Neuronal stem cell (in vitro differentiated cells): ENCODE measurements at regions not wholly inside any gene's neighbourhood (a gene's known extent, or its start where the extent isn't known, plus 50 kb on each side); places are given as distances from the start of the nearest gene placed in this dataset.

Source experiments
- DNase-seq: peaks from one replicate; pipeline ENCODE4 v3.0.0-alpha.2; 2013; ENCODE audit warnings: low spot score
- H2AFZ ChIP-seq: one replicate; pipeline ENCODE4 v1.6.1; 2013; ENCODE audit warnings: mild to moderate bottlenecking, low read length, inconsistent platforms
- H2AK5ac ChIP-seq: 2 replicates; pipeline ENCODE4 v1.6.1; 2013; ENCODE audit warnings: low read depth, mild to moderate bottlenecking, inconsistent platforms, low read length, moderate library complexity, mixed read lengths
- H2BK120ac ChIP-seq: 2 replicates; pipeline ENCODE4 v1.6.1; 2013; ENCODE audit warnings: low read depth, mild to moderate bottlenecking, inconsistent platforms, low read length, moderate library complexity, mixed read lengths
- H2BK12ac ChIP-seq: one replicate; pipeline ENCODE4 v1.6.1; 2013; ENCODE audit warnings: low read length, inconsistent platforms
- H2BK15ac ChIP-seq: 2 replicates; pipeline ENCODE4 v1.6.1; 2013; ENCODE audit warnings: mild to moderate bottlenecking, low read length, inconsistent platforms, mixed read lengths
- H2BK5ac ChIP-seq: one replicate; pipeline ENCODE4 v1.6.1; 2013; ENCODE audit warnings: inconsistent platforms, mild to moderate bottlenecking, low read length, moderate library complexity
- H3K14ac ChIP-seq: one replicate; pipeline ENCODE4 v1.6.1; 2013; ENCODE audit warnings: low read length, inconsistent platforms
- H3K18ac ChIP-seq: 2 replicates; pipeline ENCODE4 v1.6.1; 2013; ENCODE audit warnings: low read length, inconsistent platforms
- H3K23ac ChIP-seq: 2 replicates; pipeline ENCODE4 v1.6.1; 2013; ENCODE audit warnings: low read depth, mild to moderate bottlenecking, mixed read lengths, low read length, inconsistent platforms; ENCODE audit not compliant: poor library complexity
- H3K27ac ChIP-seq: replicated peaks from 3 replicates; pipeline ENCODE4 v1.5.1; 2013; ENCODE audit warnings: low read length, inconsistent platforms
- H3K27me3 ChIP-seq, 3 experiments: 2 replicates each; pipeline ENCODE4 v1.6.1; 2013; ENCODE audit warnings: low read length in 3 of 3, mild to moderate bottlenecking in 2 of 3, inconsistent platforms in 1 of 3, low read depth in 1 of 3, mixed read lengths in 1 of 3, moderate library complexity in 1 of 3; ENCODE audit not compliant: control insufficient read depth in 3 of 3, insufficient read depth in 3 of 3
- H3K36me3 ChIP-seq, 2 donors: replicated peaks in 1 of 2; 2 replicates each; pipeline ENCODE4 v1.6.1; 2013; ENCODE audit warnings: low read length in 2 of 2; ENCODE audit not compliant: control insufficient read depth in 2 of 2, insufficient read depth in 2 of 2
- H3K4ac ChIP-seq: 2 replicates; pipeline ENCODE4 v1.6.1; 2013; ENCODE audit warnings: inconsistent platforms, mild to moderate bottlenecking, low read length, moderate library complexity
- H3K4me1 ChIP-seq, 2 donors: 1 replicate in 1 of 2; 2 replicates in 1 of 2; pipeline ENCODE4 v1.6.1; 2013; ENCODE audit warnings: low read length in 2 of 2, low read depth in 1 of 2; ENCODE audit not compliant: control insufficient read depth in 2 of 2, insufficient read depth in 1 of 2
- H3K4me2 ChIP-seq: one replicate; pipeline ENCODE4 v1.6.1; 2013; ENCODE audit warnings: mild to moderate bottlenecking, low read length, inconsistent platforms; ENCODE audit not compliant: insufficient read depth, poor library complexity, severe bottlenecking
- H3K4me3 ChIP-seq, 2 donors: 2 replicates each; pipeline ENCODE4 v1.5.1; 2013; ENCODE audit warnings: low read length in 2 of 2, mild to moderate bottlenecking in 2 of 2, inconsistent platforms in 1 of 2, moderate library complexity in 1 of 2
- H3K79me1 ChIP-seq: one replicate; pipeline ENCODE4 v1.6.1; 2013; ENCODE audit warnings: low read depth, mild to moderate bottlenecking, inconsistent platforms, low read length, moderate library complexity
- H3K9ac ChIP-seq: one replicate; pipeline ENCODE4 v1.6.1; 2013; ENCODE audit warnings: mild to moderate bottlenecking, low read depth, low read length, inconsistent platforms; ENCODE audit not compliant: poor library complexity
- H3K9me3 ChIP-seq, 2 donors: replicated peaks in 1 of 2; 2 replicates each; pipeline versions ENCODE3 to v1.6.1; 2013; ENCODE audit warnings: low read length in 2 of 2, mild to moderate bottlenecking in 2 of 2, inconsistent platforms in 1 of 2, low read depth in 1 of 2, mixed read lengths in 1 of 2, moderate library complexity in 1 of 2; ENCODE audit not compliant: control insufficient read depth in 2 of 2, insufficient read depth in 1 of 2
- H4K8ac ChIP-seq: one replicate; pipeline ENCODE4 v1.6.1; 2013; ENCODE audit warnings: low read depth, mild to moderate bottlenecking, inconsistent platforms, low read length, moderate library complexity
- H4K91ac ChIP-seq: one replicate; pipeline ENCODE4 v1.6.1; 2013; ENCODE audit warnings: low read length, low read depth, mild to moderate bottlenecking, inconsistent platforms; ENCODE audit not compliant: poor library complexity
- WGBS, 2 donors: extraction: QIAGEN DNeasy Blood & Tissue Kit; methylation state at CpG; one replicate each; pipeline ENCODE4 v1.1.7; 2013; ENCODE audit warnings: missing lambda C conversion rate in 2 of 2, mixed read lengths in 1 of 2; ENCODE audit not compliant: insufficient read length in 2 of 2, insufficient replicate concordance in 1 of 2; ENCODE audit errors: extremely low coverage in 2 of 2; 5-methylcytosine and 5-hydroxymethylcytosine counted together

GRCh38 chr9:2418619-2419018 lies 203.0 kb upstream of the VLDLR start:
- H3K36me3 ChIP-seq = no peaks in the 10 kb centered on the region
- peaks cover 10 to 18% of the 10 kb centered on the region in 2 donors for H3K4me1 ChIP-seq
- no peak overlapping the region for H3K4ac ChIP-seq
- WGBS, 2 donors = no CpG with 5 or more reads among the region's 2 CpGs
- no peak overlapping the region for H2BK5ac ChIP-seq
- peaks cover 0 to 4% of the 10 kb centered on the region in 2 donors for H3K9me3 ChIP-seq
- no peak overlapping the region for H3K27ac ChIP-seq
- no peak overlapping the region for H3K4me3 ChIP-seq
- H3K23ac ChIP-seq = no peak overlapping the region
- no peak for DNase-seq
- peak overlapping the region; percentile 72 for H2AFZ ChIP-seq
- no peak overlapping the region for H2BK12ac ChIP-seq
- H2AK5ac ChIP-seq = no peak overlapping the region
- H2BK15ac ChIP-seq = no peak overlapping the region
- H3K9ac ChIP-seq = no peak overlapping the region
- no peak overlapping the region for H4K91ac ChIP-seq
- H3K79me1 ChIP-seq = no peaks in the 10 kb centered on the region
- H2BK120ac ChIP-seq = no peak overlapping the region
- no peak overlapping the region for H3K18ac ChIP-seq
- no peak overlapping the region for H4K8ac ChIP-seq
- H3K27me3 ChIP-seq = no peaks in the 10 kb centered on the region
- no peak overlapping the region for H3K14ac ChIP-seq
- no peak overlapping the region for H3K4me2 ChIP-seq

DNA sequence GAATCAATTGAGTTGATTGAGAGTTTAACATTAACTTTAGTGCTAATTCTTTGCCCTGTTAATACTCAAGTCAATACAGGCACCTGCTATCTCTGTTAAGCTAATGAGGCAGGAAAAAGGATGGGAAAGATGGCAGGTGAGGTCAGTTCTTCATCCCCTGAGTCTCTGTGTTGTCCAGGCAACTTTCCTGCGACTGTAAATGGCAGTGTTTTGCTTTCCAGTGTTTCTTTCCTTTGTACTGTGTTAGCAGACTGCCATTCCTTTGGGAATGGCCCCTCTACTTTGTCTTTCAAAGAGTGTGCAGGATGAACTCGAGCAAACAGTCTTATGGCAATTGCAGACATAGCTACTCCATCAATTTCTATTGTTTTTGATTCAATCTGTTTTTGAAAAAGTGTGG lies 202.2 kb upstream of the VLDLR start:
- DNase-seq = no peak
- no CpG with 5 or more reads among the region's 2 CpGs for WGBS, 2 donors
- no peak overlapping the region for H3K23ac ChIP-seq
- H3K4me2 ChIP-seq = no peak overlapping the region
- no peak overlapping the region for H3K4me3 ChIP-seq
- H3K9me3 ChIP-seq = peaks cover 0 to 7% of the 10 kb centered on the region in 2 donors
- no peak overlapping the region for H3K18ac ChIP-seq
- H4K8ac ChIP-seq = no peak overlapping the region
- no peak overlapping the region for H3K4ac ChIP-seq
- no peak overlapping the region for H2BK5ac ChIP-seq
- no peak overlapping the region for H3K27ac ChIP-seq
- H3K14ac ChIP-seq = no peak overlapping the region
- H4K91ac ChIP-seq = no peak overlapping the region
- H3K4me1 ChIP-seq = peaks cover 10 to 18% of the 10 kb centered on the region in 2 donors
- H3K36me3 ChIP-seq = no peaks in the 10 kb centered on the region
- H3K9ac ChIP-seq = no peak overlapping the region
- no peaks in the 10 kb centered on the region for H3K79me1 ChIP-seq
- no peak overlapping the region for H2BK15ac ChIP-seq
- H3K27me3 ChIP-seq = no peaks in the 10 kb centered on the region
- no peak overlapping the region for H2BK120ac ChIP-seq
- H2AFZ ChIP-seq = peak overlapping the region; percentile 10
- H2BK12ac ChIP-seq = no peak overlapping the region
- H2AK5ac ChIP-seq = no peak overlapping the region

GRCh38 chr9:2420543-2420942 lies 201.0 kb upstream of the VLDLR start:
- no peak overlapping the region for H3K23ac ChIP-seq
- no peak overlapping the region for H4K91ac ChIP-seq
- peaks cover 0 to 4% of the 10 kb centered on the region in 2 donors for H3K9me3 ChIP-seq
- no CpG with 5 or more reads among the region's 3 CpGs for WGBS, 2 donors
- peaks cover 10 to 16% of the 10 kb centered on the region in 2 donors for H3K4me1 ChIP-seq
- no peak overlapping the region for H2BK5ac ChIP-seq
- H2AK5ac ChIP-seq = no peak overlapping the region
- no peaks in the 10 kb centered on the region for H3K79me1 ChIP-seq
- no peak overlapping the region for H3K27ac ChIP-seq
- no peak overlapping the region for H3K9ac ChIP-seq
- no peak overlapping the region for H3K4me2 ChIP-seq
- H2BK120ac ChIP-seq = no peak overlapping the region
- no peaks in the 10 kb centered on the region for H3K36me3 ChIP-seq
- H3K4ac ChIP-seq = no peak overlapping the region
- H3K4me3 ChIP-seq = no peak overlapping the region
- peak overlapping the region; percentile 8 for H2AFZ ChIP-seq
- no peak overlapping the region for H2BK15ac ChIP-seq
- H3K14ac ChIP-seq = no peak overlapping the region
- no peak for DNase-seq
- no peaks in the 10 kb centered on the region for H3K27me3 ChIP-seq
- H4K8ac ChIP-seq = no peak overlapping the region
- H3K18ac ChIP-seq = peak overlapping the region; percentile 7
- no peak overlapping the region for H2BK12ac ChIP-seq

DNA sequence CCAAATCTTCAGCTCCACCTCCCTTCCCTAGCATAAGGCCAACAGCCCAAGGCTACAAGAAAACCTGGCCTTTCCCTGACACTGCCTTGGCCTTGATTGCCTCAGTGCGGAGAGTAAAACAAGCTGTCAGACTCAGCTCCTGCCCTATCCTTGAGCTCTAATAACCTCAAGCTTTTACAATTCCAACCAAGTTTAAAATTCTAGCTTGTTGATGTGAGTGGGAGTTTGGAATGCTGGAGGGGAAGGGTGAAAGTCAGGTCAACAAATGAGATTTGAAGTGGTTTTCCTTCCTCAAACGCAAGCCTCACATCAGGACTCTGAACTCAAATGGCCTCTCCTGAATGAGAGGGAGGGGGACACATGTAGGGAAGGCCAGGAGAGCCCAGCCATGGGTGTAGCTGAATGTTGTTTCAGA lies 197.0 kb upstream of the VLDLR start:
- no peak overlapping the region for H3K4me3 ChIP-seq
- no peak for DNase-seq
- no peak overlapping the region for H4K91ac ChIP-seq
- H2BK12ac ChIP-seq = no peak overlapping the region
- H2BK15ac ChIP-seq = no peak overlapping the region
- no peak overlapping the region for H3K4ac ChIP-seq
- H3K27ac ChIP-seq = no peak overlapping the region
- H2AFZ ChIP-seq = no peak overlapping the region
- H3K4me2 ChIP-seq = no peak overlapping the region
- H4K8ac ChIP-seq = no peak overlapping the region
- peaks cover under 1 to 7% of the 10 kb centered on the region in 2 donors for H3K4me1 ChIP-seq
- H3K36me3 ChIP-seq = no peaks in the 10 kb centered on the region
- no peak overlapping the region for H2BK5ac ChIP-seq
- no peak overlapping the region for H2AK5ac ChIP-seq
- H3K9me3 ChIP-seq = peaks cover 0 to 4% of the 10 kb centered on the region in 2 donors
- H3K79me1 ChIP-seq = no peaks in the 10 kb centered on the region
- no CpG with 5 or more reads among the region's 2 CpGs for WGBS, 2 donors
- H2BK120ac ChIP-seq = no peak overlapping the region
- H3K23ac ChIP-seq = no peak overlapping the region
- no peaks in the 10 kb centered on the region for H3K27me3 ChIP-seq
- H3K18ac ChIP-seq = no peak overlapping the region
- no peak overlapping the region for H3K9ac ChIP-seq
- H3K14ac ChIP-seq = no peak overlapping the region
